Dermis microvascular lymphatic vessel endothelial cell (primary cell): ENCODE measurements at regions not wholly inside any gene's neighbourhood (a gene's known extent, or its start where the extent isn't known, plus 50 kb on each side); places are given as distances from the start of the nearest gene placed in this dataset.
"Not testable (repeated sequence)": the region's sequence is repeated elsewhere in the genome, so short reads cannot be mapped to it uniquely, and the experiment has no call there.

Source experiments
- DNase-seq, 2 donors: peaks; one replicate each; pipeline versions ENCODE4 v3.0.0 to v3.0.0-alpha.2; 2010; ENCODE audit warnings: low read depth in 2 of 2

GRCh38 chr2:124967325-124967724 lies 942.2 kb downstream of the CNTNAP5 start:
- no peak for DNase-seq

GRCh38 chr2:124970030-124970429 lies 944.9 kb downstream of the CNTNAP5 start:
- no peak for DNase-seq

- DNase-seq, result no peak
Observed at GRCh38 chr2:124973396-124973795, 948.3 kb downstream of the CNTNAP5 start.

GRCh38 chr2:124975224-124975623 lies 950.1 kb downstream of the CNTNAP5 start:
- DNase-seq, result no peak

- DNase-seq, result no peak
Observed at GRCh38 chr2:124975648-124976047, 950.6 kb downstream of the CNTNAP5 start.

GRCh38 chr2:124978597-124978996 lies 953.5 kb downstream of the CNTNAP5 start:
- no peak for DNase-seq

GRCh38 chr2:124983595-124983994 lies 958.5 kb downstream of the CNTNAP5 start:
- no peak for DNase-seq

- DNase-seq, result no peak
Observed at GRCh38 chr2:124985270-124985669, 960.2 kb downstream of the CNTNAP5 start.

- no peak for DNase-seq
Observed at GRCh38 chr2:124986136-124986535, 961.0 kb downstream of the CNTNAP5 start.

GRCh38 chr2:124986870-124987269 lies 961.8 kb downstream of the CNTNAP5 start:
- DNase-seq, result not testable (repeated sequence)

- DNase-seq, result not testable (repeated sequence)
Observed at GRCh38 chr2:124987436-124987835, 962.3 kb downstream of the CNTNAP5 start.

GRCh38 chr2:124988111-124988510 lies 963.0 kb downstream of the CNTNAP5 start:
- no peak for DNase-seq

GRCh38 chr2:124988794-124989193 lies 963.7 kb downstream of the CNTNAP5 start:
- DNase-seq, result no peak

GRCh38 chr2:124993809-124994208 lies 968.7 kb downstream of the CNTNAP5 start:
- DNase-seq, result no peak

- DNase-seq, result no peak
Observed at GRCh38 chr2:124995185-124995912, 970.3 kb downstream of the CNTNAP5 start.

- no peak for DNase-seq
Observed at GRCh38 chr2:124996406-124996805, 971.3 kb downstream of the CNTNAP5 start.

- no peak for DNase-seq
Observed at GRCh38 chr2:124999906-125000305, 974.8 kb downstream of the CNTNAP5 start.

- no peak for DNase-seq
Observed at GRCh38 chr2:125004106-125004800, 979.2 kb downstream of the CNTNAP5 start.

- DNase-seq, result no peak
Observed at GRCh38 chr2:125006676-125007075, 981.6 kb downstream of the CNTNAP5 start.

GRCh38 chr2:125028721-125029120 lies 1003.6 kb downstream of the CNTNAP5 start:
- not testable (repeated sequence) for DNase-seq

GRCh38 chr2:125033871-125034270 lies 1008.8 kb downstream of the CNTNAP5 start:
- DNase-seq, result no peak

- DNase-seq, result no peak
Observed at GRCh38 chr2:125037135-125037653, 1012.1 kb downstream of the CNTNAP5 start.

GRCh38 chr2:125041846-125042245 lies 1016.8 kb downstream of the CNTNAP5 start:
- no peak for DNase-seq
